ENCODE measurements at regions not wholly inside any gene's neighbourhood (a gene's known extent, or its start where the extent isn't known, plus 50 kb on each side); places are given as distances from the start of the nearest gene placed in this dataset.

DNA sequence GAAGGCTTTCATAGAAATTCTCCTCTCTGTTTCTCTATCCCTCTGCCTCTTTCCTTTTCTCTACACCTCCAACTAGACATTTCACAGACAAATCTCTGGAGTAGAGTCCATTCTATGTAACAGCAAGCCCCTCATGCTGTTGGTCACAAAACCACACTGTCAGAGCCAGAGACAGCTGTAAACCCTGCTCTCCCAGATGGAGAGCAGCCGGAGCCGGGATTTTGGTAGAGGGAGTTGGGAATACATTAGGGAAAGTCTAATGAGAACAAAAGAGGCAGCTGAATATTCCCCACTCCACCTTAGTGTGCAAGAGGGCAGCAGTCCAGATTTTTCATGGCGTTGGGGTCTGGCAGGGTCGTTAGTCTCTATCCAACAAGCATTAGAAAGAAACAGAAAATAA lies 68.3 kb upstream of the EDN1 start:
- no peak overlapping the region for H3K4me3 ChIP-seq (ENCODE audit: low read depth, low read length)
- TF ChIP-seq, protein P1, sequence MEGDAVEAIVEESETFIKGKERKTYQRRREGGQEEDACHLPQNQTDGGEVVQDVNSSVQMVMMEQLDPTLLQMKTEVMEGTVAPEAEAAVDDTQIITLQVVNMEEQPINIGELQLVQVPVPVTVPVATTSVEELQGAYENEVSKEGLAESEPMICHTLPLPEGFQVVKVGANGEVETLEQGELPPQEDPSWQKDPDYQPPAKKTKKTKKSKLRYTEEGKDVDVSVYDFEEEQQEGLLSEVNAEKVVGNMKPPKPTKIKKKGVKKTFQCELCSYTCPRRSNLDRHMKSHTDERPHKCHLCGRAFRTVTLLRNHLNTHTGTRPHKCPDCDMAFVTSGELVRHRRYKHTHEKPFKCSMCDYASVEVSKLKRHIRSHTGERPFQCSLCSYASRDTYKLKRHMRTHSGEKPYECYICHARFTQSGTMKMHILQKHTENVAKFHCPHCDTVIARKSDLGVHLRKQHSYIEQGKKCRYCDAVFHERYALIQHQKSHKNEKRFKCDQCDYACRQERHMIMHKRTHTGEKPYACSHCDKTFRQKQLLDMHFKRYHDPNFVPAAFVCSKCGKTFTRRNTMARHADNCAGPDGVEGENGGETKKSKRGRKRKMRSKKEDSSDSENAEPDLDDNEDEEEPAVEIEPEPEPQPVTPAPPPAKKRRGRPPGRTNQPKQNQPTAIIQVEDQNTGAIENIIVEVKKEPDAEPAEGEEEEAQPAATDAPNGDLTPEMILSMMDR (IDR thresholded peaks at IDR 0.05; ENCODE audit: insufficient read depth, low read length, missing control alignments): no peak
- CTCF ChIA-PET: interaction anchor here (1.4 kb wide), 1 partner anchor 11 kb away, joined by 3 read pairs; no protein-coding TSS in a partner anchor
- no peak for DNase-seq (ENCODE audit: low read depth, low spot score)
- POLR2A ChIA-PET: no interaction called here

GRCh38 chr6:12222405-12223366 lies 67.5 kb upstream of the EDN1 start:
- TF ChIP-seq, protein P1 (IDR thresholded peaks at IDR 0.05; ENCODE audit: insufficient read depth, low read length, missing control alignments): no peak
- POLR2A ChIA-PET: no interaction called here

GRCh38 chr6:12223383-12223782 lies 66.8 kb upstream of the EDN1 start:
- TF ChIP-seq, protein P1 (IDR thresholded peaks at IDR 0.05; ENCODE audit: insufficient read depth, low read length, missing control alignments): no peak
- ChIA-PET POLR2A (no interaction called here), CTCF (interaction anchor here (0.7 to 1.3 kb wide), 4 partner anchors 9 to 27 kb away, joined by 3 to 8 read pairs (median 4); no protein-coding TSS in a partner anchor)
- no peak for DNase-seq (ENCODE audit: low read depth, low spot score)
- H3K4me3 ChIP-seq (ENCODE audit: low read depth, low read length): no peak overlapping the region

More at GRCh38 chr6:12222405-12223366, 67.5 kb upstream of the EDN1 start:
- CTCF ChIA-PET: interaction anchor here (0.8 to 1.3 kb wide), 2 partner anchors 11 to 27 kb away, joined by 3 to 4 read pairs; no protein-coding TSS in a partner anchor
- no peak for DNase-seq (ENCODE audit: low read depth, low spot score)
- no peak overlapping the region for H3K4me3 ChIP-seq (ENCODE audit: low read depth, low read length)

DNA sequence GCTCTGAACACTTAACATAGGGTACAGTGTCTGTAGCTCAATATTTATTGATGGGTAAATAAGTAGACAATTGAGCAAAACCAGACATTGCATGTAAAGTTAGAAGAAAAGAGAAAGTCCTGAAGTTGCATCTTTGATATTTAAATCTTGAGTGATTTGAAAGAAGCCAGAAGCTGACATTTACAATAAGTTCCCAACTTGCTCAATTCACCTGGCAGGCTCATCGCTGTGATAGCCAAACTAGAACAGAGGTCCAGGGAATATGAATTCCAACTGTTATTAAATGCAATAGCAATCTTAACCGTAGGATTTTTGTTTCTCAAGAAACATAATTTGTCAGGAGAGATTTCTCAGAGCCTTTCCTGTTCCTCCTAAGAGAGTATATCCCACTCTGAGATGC lies 65.9 kb upstream of the EDN1 start:
- TF ChIP-seq, protein P1 (IDR thresholded peaks at IDR 0.05; ENCODE audit: insufficient read depth, low read length, missing control alignments): no peak
- POLR2A ChIA-PET: no interaction called here
- DNase-seq (ENCODE audit: low read depth, low spot score): no peak
- no peak overlapping the region for H3K4me3 ChIP-seq (ENCODE audit: low read depth, low read length)
- CTCF ChIA-PET: interaction anchor here (0.7 to 1.3 kb wide), 3 partner anchors 9 to 28 kb away, joined by 3 to 8 read pairs (median 3); no protein-coding TSS in a partner anchor

- ChIA-PET CTCF (interaction anchor here (1.4 kb wide), 2 partner anchors 10 to 61 kb away, joined by 3 read pairs; partner anchors contain the start of gene EDN1), POLR2A (no interaction called here)
- TF ChIP-seq, protein P1 (IDR thresholded peaks at IDR 0.05; ENCODE audit: insufficient read depth, low read length, missing control alignments): no peak
- DNase-seq (ENCODE audit: low read depth, low spot score): no peak
- no peak overlapping the region for H3K4me3 ChIP-seq (ENCODE audit: low read depth, low read length)
Observed at GRCh38 chr6:12228447-12229146, 61.6 kb upstream of the EDN1 start.

Measured in AG04449 (cell line).